ENCODE measurements at regions not wholly inside any gene's neighbourhood (a gene's known extent, or its start where the extent isn't known, plus 50 kb on each side); places are given as distances from the start of the nearest gene placed in this dataset.

DNA sequence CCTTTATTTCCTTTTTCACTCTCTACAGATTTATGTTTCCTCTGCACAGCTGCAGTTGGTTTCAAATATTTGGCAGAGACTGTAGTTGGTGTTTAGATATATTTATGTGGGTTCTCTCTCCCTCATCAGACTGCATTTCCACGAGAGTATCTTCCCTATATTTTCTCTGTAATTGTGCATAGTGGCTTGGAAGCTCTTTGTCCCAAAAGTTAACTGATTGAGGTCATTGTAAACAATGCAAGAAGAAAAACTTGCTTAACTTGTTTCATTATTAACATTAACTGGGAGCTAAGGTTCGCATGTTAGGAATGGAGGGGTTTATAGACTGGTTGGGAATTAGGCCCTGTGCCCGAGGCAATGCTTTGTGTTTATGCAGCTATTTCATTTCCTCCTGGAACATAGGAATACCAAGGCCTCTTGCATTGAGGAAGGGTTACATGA is 216.9 kb upstream of the HMGA2 start:
- peak overlapping the region; percentile 43; the same call in 1 of the 2 replicates for H3K27ac ChIP-seq
- TF ChIP-seq, protein P1, sequence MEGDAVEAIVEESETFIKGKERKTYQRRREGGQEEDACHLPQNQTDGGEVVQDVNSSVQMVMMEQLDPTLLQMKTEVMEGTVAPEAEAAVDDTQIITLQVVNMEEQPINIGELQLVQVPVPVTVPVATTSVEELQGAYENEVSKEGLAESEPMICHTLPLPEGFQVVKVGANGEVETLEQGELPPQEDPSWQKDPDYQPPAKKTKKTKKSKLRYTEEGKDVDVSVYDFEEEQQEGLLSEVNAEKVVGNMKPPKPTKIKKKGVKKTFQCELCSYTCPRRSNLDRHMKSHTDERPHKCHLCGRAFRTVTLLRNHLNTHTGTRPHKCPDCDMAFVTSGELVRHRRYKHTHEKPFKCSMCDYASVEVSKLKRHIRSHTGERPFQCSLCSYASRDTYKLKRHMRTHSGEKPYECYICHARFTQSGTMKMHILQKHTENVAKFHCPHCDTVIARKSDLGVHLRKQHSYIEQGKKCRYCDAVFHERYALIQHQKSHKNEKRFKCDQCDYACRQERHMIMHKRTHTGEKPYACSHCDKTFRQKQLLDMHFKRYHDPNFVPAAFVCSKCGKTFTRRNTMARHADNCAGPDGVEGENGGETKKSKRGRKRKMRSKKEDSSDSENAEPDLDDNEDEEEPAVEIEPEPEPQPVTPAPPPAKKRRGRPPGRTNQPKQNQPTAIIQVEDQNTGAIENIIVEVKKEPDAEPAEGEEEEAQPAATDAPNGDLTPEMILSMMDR (conservative IDR thresholded peaks at IDR 0.05): no peak
- no peak for TF ChIP-seq ZFX (IDR thresholded peaks at IDR 0.05)

DNA sequence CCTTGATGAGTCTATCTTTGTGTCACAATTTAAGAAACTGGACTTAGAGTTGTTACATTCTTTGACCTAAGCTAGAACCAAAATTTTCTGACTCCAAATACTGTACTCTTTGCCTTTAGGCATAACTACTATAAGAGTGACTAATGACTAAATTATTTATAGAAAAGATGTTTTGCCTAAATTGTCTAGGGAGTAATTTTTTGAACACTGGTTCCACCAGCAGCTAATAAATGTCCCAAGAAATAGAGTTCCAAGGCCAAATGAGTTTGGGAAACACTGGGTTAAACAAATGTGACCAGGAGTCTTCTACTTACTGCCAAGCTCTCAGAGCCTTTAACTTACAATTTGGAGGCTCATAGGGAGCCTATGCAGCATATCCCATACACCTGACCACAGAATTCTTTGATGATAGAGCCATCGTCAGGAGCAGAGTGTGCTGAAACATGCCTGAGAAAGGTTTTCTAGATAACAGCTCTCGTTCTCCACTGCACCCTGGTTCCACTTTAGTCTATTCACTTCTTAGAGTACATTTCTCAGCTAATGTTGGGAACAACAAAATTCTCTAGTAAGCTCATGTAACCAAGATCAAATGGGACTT is 215.9 kb upstream of the HMGA2 start:
- TF ChIP-seq ZFX (IDR thresholded peaks at IDR 0.05): no peak
- TF ChIP-seq, protein P1 (conservative IDR thresholded peaks at IDR 0.05): no peak
- H3K27ac ChIP-seq: no peak overlapping the region

DNA sequence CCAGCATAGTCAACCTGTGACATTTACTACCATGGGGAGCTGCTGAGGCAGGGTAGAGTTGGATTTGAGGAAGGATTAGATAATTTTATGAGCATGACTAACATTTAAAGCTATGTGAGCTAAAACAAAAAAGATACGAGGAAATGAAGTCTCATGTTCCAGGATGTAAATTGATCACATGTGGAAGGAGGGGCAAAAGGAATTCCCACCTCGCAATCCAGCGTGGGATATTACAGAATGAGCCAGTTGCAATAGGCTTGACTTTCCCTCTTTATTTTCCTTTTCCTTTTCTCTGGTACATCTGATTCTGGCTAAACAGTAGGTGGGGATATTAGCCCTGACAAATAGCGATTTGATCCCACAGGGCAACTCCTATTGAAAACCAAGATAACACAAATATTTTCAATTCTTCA is 214.9 kb upstream of the HMGA2 start:
- no peak overlapping the region for H3K27ac ChIP-seq
- TF ChIP-seq, protein P1 (conservative IDR thresholded peaks at IDR 0.05): no peak
- TF ChIP-seq ZFX (IDR thresholded peaks at IDR 0.05): no peak

DNA sequence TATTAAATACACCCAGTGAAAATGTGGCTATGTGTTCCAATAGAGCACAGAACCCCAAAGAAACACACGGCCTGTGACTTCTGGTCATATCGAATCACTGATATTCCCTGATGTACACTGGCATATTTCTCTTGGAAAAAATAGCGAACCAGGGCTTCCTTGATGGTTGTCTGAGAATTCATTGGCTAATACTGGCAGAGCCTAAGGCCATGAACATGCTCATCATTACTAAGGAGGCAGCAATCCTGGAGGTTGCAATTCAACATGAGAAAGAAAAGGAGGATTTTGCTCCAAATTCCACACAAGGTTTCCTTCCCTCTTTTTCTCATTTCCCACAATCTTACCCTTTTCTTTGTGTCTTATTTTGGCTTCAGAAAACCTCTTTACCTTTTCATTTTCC is 212.9 kb upstream of the HMGA2 start:
- H3K27ac ChIP-seq: no peak overlapping the region
- TF ChIP-seq, protein P1 (conservative IDR thresholded peaks at IDR 0.05): no peak
- no peak for TF ChIP-seq ZFX (IDR thresholded peaks at IDR 0.05)

DNA sequence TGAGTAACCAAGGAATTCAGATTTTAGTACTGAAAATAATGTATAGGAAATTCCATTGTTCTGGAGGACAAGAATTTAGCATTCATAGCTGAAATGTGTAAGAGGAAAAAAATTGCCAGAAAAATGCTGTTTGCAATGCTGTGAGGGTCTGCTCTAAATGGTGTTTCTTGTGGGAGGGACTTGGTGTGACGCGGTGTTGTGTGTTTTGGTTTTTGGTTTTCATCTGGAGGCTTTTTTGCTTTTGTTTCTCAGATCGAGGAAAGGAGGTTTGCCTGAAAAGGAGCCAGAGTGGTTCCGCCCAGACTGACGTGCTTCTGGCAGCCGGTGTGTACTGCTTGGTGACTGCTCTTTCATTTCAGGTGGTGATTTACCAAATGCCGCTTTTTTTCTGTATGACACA is 211.8 kb upstream of the HMGA2 start:
- no peak overlapping the region for H3K27ac ChIP-seq
- TF ChIP-seq ZFX (IDR thresholded peaks at IDR 0.05): no peak
- TF ChIP-seq, protein P1 (conservative IDR thresholded peaks at IDR 0.05): no peak

DNA sequence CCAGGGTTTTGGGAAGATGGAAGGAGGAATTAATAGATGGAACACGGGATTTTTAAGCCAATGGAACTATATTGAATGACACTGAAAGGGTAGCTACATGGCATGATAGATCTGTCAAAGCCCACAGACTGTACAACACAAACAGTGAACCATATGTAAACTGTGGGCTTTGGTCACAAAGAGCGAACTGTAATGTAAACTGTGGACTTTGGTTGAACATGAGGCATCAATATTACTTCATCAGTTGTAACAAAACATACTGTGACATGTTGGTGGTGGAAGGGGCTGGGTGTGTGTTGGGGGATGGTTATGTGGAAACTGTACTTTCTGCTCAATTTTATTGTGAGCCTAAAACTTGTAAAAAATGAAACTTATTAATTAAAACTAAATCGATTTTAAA is 210.6 kb upstream of the HMGA2 start:
- TF ChIP-seq, protein P1 (conservative IDR thresholded peaks at IDR 0.05): no peak
- TF ChIP-seq ZFX (IDR thresholded peaks at IDR 0.05): no peak

DNA sequence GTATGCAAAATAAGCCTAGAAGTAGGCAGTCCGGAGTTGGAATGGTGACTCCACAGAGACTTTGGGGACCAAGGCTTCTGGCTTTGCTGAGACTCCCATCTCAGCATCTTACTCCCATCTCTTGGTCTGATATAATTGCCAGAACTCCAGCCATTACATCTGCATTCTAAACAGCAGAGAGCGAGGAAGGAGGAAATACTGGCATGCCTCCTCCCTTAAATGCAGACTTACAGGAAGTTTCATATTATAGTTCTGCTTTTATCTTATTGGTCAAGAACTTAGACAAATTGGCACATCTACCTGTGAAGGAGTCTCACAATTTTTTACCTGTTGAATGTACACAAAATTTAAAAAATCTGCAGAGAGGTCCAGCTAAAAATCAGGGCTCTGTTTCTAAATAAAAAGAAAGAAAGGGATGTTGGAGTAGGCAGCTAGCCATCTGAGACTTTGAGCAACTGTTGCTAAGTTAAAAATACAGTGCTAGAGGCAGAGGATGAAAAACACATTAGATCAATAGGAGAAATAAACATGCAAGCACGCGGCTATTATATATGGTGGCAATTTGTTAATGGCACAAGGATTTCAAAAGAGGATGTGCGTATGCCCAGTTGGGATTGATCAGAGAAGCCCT is 209.9 kb upstream of the HMGA2 start:
- H3K27ac ChIP-seq: no peak overlapping the region
- TF ChIP-seq, protein P1 (conservative IDR thresholded peaks at IDR 0.05): no peak
- TF ChIP-seq ZFX (IDR thresholded peaks at IDR 0.05): no peak

More for the DNA sequence above, 210.6 kb upstream of the HMGA2 start:
- H3K27ac ChIP-seq: no peak overlapping the region

All from C4-2B (cell line).